Gastroesophageal sphincter (tissue), 4 donors: ENCODE measurements at regions not wholly inside any gene's neighbourhood (a gene's known extent, or its start where the extent isn't known, plus 50 kb on each side); places are given as distances from the start of the nearest gene placed in this dataset.
"Not testable (repeated sequence)": the region's sequence is repeated elsewhere in the genome, so short reads cannot be mapped to it uniquely, and the experiment has no call there.

Source experiments
- ATAC-seq: fragments of 150-250 bp; one replicate; pipeline ENCODE4 v1.9.1; 2016; ENCODE audit warnings: mild to moderate bottlenecking, moderate library complexity
- H3K27ac ChIP-seq, 4 donors: fragments of 200-600 bp; sonication (generic) in 3 of 4; 1 replicate in 3 of 4; 2 replicates in 1 of 4; pipeline ENCODE4 v1.5.1; 2016 to 2019
- H3K27me3 ChIP-seq: fragments of 200-600 bp; sonication (generic); one replicate; pipeline ENCODE4 v1.5.1; 2019
- H3K36me3 ChIP-seq, 2 donors: fragments of 200-600 bp; sonication (generic); one replicate each; pipeline ENCODE4 v1.5.1; 2019; ENCODE audit warnings: control low read depth in 1 of 2
- H3K4me1 ChIP-seq, 3 donors: fragments of 200-600 bp; sonication (generic); 1 replicate in 2 of 3; 2 replicates in 1 of 3; pipeline ENCODE4 v1.5.1; 2016 to 2019; ENCODE audit warnings: control low read depth in 2 of 3
- H3K4me3 ChIP-seq, 2 donors: fragments of 200-600 bp; sonication (generic); one replicate each; pipeline ENCODE4 v1.5.1; 2019; ENCODE audit warnings: mild to moderate bottlenecking in 1 of 2, moderate library complexity in 1 of 2
- H3K9me3 ChIP-seq, 3 donors: fragments of 200-600 bp; sonication (generic); one replicate each; pipeline ENCODE4 v1.5.1; 2017 to 2019; ENCODE audit warnings: control low read depth in 2 of 3
- WGBS, 2 donors: methylation state at CpG; one replicate each; pipeline ENCODE4 v1.1.5; 2018; ENCODE audit warnings: low coverage in 1 of 2; 5-methylcytosine and 5-hydroxymethylcytosine counted together
- TF ChIP-seq, protein P1 (sequence below), 4 experiments: fragments of 200-600 bp in 2 of 4; fragments of 450-650 bp in 2 of 4; sonication (generic) in 1 of 4; IDR thresholded peaks; one replicate each; pipeline ENCODE4 v1.5.1; 2017 to 2019; ENCODE audit warnings: antibody characterized with exemption in 4 of 4, mild to moderate bottlenecking in 2 of 4, moderate library complexity in 2 of 4

DNA sequence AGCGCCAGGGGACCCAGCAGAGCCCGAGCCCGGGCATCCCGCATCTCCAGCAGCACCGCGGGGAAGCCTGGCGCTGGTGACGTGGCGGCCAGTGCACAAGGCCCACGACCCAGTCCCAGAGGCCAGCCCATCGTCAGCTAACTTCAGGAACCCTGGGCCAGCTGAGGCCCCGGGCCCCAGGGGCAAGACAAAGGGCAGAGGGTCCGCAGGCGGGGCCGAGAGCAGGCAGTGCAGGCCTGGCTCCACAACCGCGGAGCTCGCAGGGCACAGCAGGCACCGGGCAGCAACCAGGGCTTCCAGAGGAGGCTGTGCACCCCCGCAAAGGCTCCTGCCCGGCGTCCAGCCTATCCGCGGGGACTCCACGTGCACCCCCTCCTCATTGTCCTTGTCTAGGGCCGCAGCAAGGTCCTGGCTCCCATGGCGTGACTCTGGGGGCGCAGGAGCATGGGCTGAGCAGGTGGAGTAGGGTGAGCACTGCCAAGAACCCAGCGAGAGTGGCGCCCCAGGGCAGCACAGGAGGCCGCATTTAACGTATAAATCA, 352.5 kb downstream of the KCNJ18 start:
- ATAC-seq, H3K4me3 ChIP-seq: not testable (repeated sequence)
- WGBS, 2 donors: 87% methylated on average over 6 of the region's 32 CpGs; no CpG with 5 or more reads in 1 of the 2 donors

GRCh38 chr17:22047521-22047920, 355.2 kb downstream of the KCNJ18 start:
- no CpG with 5 or more reads among the region's 6 CpGs for WGBS, 2 donors
- not testable (repeated sequence) for H3K9me3 ChIP-seq, H3K27ac ChIP-seq, H3K36me3 ChIP-seq, H3K4me1 ChIP-seq, H3K27me3 ChIP-seq, H3K4me3 ChIP-seq, ATAC-seq

More for the DNA sequence above, 352.5 kb downstream of the KCNJ18 start:
- not testable (repeated sequence) for H3K27me3 ChIP-seq, H3K4me1 ChIP-seq, H3K9me3 ChIP-seq, H3K36me3 ChIP-seq, H3K27ac ChIP-seq

DNA sequence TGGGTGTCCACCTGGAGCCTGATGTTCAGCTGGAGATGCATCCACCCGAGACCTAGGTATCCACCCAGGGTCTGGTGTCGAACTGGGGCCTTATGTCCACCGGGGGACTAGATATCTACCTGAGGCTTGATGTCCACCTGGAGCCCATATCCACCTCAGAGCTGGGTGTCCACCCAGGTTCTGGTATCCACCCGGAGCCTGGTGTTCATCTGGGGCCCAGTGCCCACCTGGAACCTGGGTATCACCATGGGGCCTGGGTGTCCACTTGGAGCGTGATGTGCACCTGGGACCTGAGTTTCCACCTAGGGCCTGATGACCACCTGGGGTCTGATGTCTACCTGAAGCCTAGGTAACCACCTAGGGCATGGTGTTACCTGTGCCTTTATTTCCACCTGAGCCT, 355.9 kb downstream of the KCNJ18 start:
- not testable (repeated sequence) for H3K4me3 ChIP-seq, H3K9me3 ChIP-seq, H3K36me3 ChIP-seq, H3K4me1 ChIP-seq, H3K27me3 ChIP-seq, H3K27ac ChIP-seq, ATAC-seq
- 80% methylated on average over 1 of the region's 5 CpGs; no CpG with 5 or more reads in 1 of the 2 donors for WGBS, 2 donors

- not testable (repeated sequence) for H3K4me3 ChIP-seq, H3K27ac ChIP-seq, H3K27me3 ChIP-seq, H3K9me3 ChIP-seq, H3K4me1 ChIP-seq, ATAC-seq, H3K36me3 ChIP-seq
- 30 to 38% methylated on average over 2 of the region's 3 CpGs for WGBS, 2 donors
Measured at GRCh38 chr17:22050766-22051165, 358.4 kb downstream of the KCNJ18 start.

- not testable (repeated sequence) for H3K4me3 ChIP-seq, H3K4me1 ChIP-seq, H3K9me3 ChIP-seq, H3K36me3 ChIP-seq, H3K27me3 ChIP-seq, H3K27ac ChIP-seq, ATAC-seq
Measured at GRCh38 chr17:22052715-22053114, 360.4 kb downstream of the KCNJ18 start.

GRCh38 chr17:22056566-22056965, 364.2 kb downstream of the KCNJ18 start:
- not testable (repeated sequence) for H3K4me1 ChIP-seq, H3K4me3 ChIP-seq, H3K27ac ChIP-seq, H3K27me3 ChIP-seq, H3K9me3 ChIP-seq, ATAC-seq, H3K36me3 ChIP-seq
- WGBS, 2 donors: 40% methylated on average over 1 of the region's 1 CpG; no CpG with 5 or more reads in 1 of the 2 donors

GRCh38 chr17:22075918-22076317, 383.6 kb downstream of the KCNJ18 start:
- not testable (repeated sequence) for ATAC-seq

GRCh38 chr17:22088589-22088988, 396.3 kb downstream of the KCNJ18 start:
- 60 to 79% methylated on average over 2 to 10 of the region's 12 CpGs for WGBS, 2 donors

More at GRCh38 chr17:22075918-22076317, 383.6 kb downstream of the KCNJ18 start:
- 83 to 100% methylated on average over 1 of the region's 4 CpGs for WGBS, 2 donors
- not testable (repeated sequence) for H3K4me3 ChIP-seq, H3K4me1 ChIP-seq, H3K9me3 ChIP-seq, H3K27me3 ChIP-seq, H3K27ac ChIP-seq, H3K36me3 ChIP-seq

DNA sequence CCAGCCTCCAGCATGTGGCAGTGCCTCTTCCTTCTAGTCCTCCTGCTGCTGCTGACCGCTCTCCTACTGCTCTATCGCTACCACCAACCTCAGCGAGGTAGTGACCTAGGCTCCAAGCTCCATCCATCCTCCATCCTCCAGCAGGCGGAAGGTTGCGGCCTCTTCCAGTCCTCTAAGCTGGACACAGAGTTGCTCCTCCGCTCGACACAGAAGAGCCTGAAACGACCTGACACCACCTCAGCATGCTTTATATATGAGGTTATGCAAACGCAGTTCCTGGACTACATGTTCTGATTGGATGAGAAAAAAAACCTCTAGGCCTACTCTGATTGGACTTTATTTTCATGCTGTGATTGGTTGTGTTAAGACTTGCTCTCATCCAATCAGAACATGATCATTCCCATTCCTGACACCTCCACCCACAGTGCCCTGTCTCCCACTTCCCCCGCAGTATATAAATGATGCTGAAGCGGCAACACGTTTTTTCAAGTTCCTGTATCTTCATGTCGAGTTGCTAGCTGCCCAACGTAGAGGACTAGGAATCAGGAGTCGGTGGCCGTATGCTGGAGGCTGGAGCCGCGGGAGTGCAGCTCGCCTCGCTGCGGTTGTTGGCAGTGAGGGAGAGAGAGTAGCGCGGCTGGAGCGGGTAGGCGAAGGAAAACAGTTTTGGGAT, 398.1 kb downstream of the KCNJ18 start:
- ATAC-seq: no peak
- TF ChIP-seq, protein P1, sequence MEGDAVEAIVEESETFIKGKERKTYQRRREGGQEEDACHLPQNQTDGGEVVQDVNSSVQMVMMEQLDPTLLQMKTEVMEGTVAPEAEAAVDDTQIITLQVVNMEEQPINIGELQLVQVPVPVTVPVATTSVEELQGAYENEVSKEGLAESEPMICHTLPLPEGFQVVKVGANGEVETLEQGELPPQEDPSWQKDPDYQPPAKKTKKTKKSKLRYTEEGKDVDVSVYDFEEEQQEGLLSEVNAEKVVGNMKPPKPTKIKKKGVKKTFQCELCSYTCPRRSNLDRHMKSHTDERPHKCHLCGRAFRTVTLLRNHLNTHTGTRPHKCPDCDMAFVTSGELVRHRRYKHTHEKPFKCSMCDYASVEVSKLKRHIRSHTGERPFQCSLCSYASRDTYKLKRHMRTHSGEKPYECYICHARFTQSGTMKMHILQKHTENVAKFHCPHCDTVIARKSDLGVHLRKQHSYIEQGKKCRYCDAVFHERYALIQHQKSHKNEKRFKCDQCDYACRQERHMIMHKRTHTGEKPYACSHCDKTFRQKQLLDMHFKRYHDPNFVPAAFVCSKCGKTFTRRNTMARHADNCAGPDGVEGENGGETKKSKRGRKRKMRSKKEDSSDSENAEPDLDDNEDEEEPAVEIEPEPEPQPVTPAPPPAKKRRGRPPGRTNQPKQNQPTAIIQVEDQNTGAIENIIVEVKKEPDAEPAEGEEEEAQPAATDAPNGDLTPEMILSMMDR (IDR thresholded peaks at IDR 0.05): no peak
- Histone ChIP-seq H3K36me3 (no peaks in the 10 kb centered on the region), H3K27me3 (no peaks in the 10 kb centered on the region), H3K27ac (no peak overlapping the region), H3K4me3 (no peak overlapping the region), H3K9me3 (no peaks in the 10 kb centered on the region), H3K4me1 (no peaks in the 10 kb centered on the region)
- WGBS, 2 donors: 90 to 94% methylated on average over 2 to 3 of the region's 25 CpGs

More at GRCh38 chr17:22088589-22088988, 396.3 kb downstream of the KCNJ18 start:
- not testable (repeated sequence) for H3K27me3 ChIP-seq, H3K4me1 ChIP-seq, H3K27ac ChIP-seq, H3K36me3 ChIP-seq, H3K9me3 ChIP-seq, H3K4me3 ChIP-seq, ATAC-seq

GRCh38 chr17:22091041-22091679, 398.8 kb downstream of the KCNJ18 start:
- 82 to 87% methylated on average over 6 to 11 of the region's 11 CpGs for WGBS, 2 donors
- H3K27me3 ChIP-seq, H3K36me3 ChIP-seq, H3K4me3 ChIP-seq, ATAC-seq, H3K4me1 ChIP-seq, H3K9me3 ChIP-seq, H3K27ac ChIP-seq: not testable (repeated sequence)

GRCh38 chr17:22091840-22092239, 399.5 kb downstream of the KCNJ18 start:
- not testable (repeated sequence) for H3K4me3 ChIP-seq, ATAC-seq, H3K9me3 ChIP-seq

GRCh38 chr17:22095414-22095813, 403.1 kb downstream of the KCNJ18 start:
- 46 to 71% methylated on average over 2 of the region's 2 CpGs for WGBS, 2 donors
- not testable (repeated sequence) for H3K4me1 ChIP-seq, H3K27ac ChIP-seq, H3K4me3 ChIP-seq, H3K36me3 ChIP-seq, ATAC-seq, H3K9me3 ChIP-seq, H3K27me3 ChIP-seq

More at GRCh38 chr17:22091840-22092239, 399.5 kb downstream of the KCNJ18 start:
- WGBS, 2 donors: 49 to 71% methylated on average over 2 of the region's 4 CpGs
- not testable (repeated sequence) for H3K36me3 ChIP-seq, H3K27me3 ChIP-seq, H3K27ac ChIP-seq, H3K4me1 ChIP-seq

- not testable (repeated sequence) for H3K4me3 ChIP-seq, H3K4me1 ChIP-seq, ATAC-seq, H3K27me3 ChIP-seq, H3K36me3 ChIP-seq, H3K27ac ChIP-seq, H3K9me3 ChIP-seq
Measured at GRCh38 chr17:22099633-22100032, 407.3 kb downstream of the KCNJ18 start.
